ENCODE measurements at regions not wholly inside any gene's neighbourhood (a gene's known extent, or its start where the extent isn't known, plus 50 kb on each side); places are given as distances from the start of the nearest gene placed in this dataset.

- DNase-seq (ENCODE audit: low spot score in 2 of 2) = no peak
- no peak overlapping the region for H3K4me3 ChIP-seq (ENCODE audit: low read depth, poor library complexity, severe bottlenecking)
- TF ChIP-seq POLR2A (IDR thresholded peaks at IDR 0.05) (no peak), CTCF (IDR thresholded peaks at IDR 0.05) (no peak)
- intact Hi-C loops (cut with DNase I; ENCODE audit: low total_unique reads) = no loop called here
- WGBS, 2 donors = 97 to 100% methylated on average over 3 of the region's 3 CpGs
Observed at GRCh38 chr17:63306855-63307254, 139.3 kb downstream of the CYB561 start.

- no peak for DNase-seq (ENCODE audit: low spot score in 2 of 2)
- H3K4me3 ChIP-seq (ENCODE audit: low read depth, poor library complexity, severe bottlenecking) = no peak overlapping the region
- TF ChIP-seq POLR2A (IDR thresholded peaks at IDR 0.05) (no peak), CTCF (IDR thresholded peaks at IDR 0.05) (no peak)
- WGBS, 2 donors = 89 to 100% methylated on average over 1 of the region's 1 CpG
- intact Hi-C loops (cut with DNase I; ENCODE audit: low total_unique reads) = no loop called here
Observed at GRCh38 chr17:63308272-63308671, 137.8 kb downstream of the CYB561 start.

GRCh38 chr17:63309021-63309420, 137.1 kb downstream of the CYB561 start:
- no peak for DNase-seq (ENCODE audit: low spot score in 2 of 2)
- WGBS, 2 donors = 51 to 56% methylated on average over 2 of the region's 2 CpGs
- TF ChIP-seq POLR2A (IDR thresholded peaks at IDR 0.05) = no peak
- no peak for TF ChIP-seq CTCF (IDR thresholded peaks at IDR 0.05)
- intact Hi-C loops (cut with DNase I; ENCODE audit: low total_unique reads) = no loop called here
- H3K4me3 ChIP-seq (ENCODE audit: low read depth, poor library complexity, severe bottlenecking) = no peak overlapping the region

DNA sequence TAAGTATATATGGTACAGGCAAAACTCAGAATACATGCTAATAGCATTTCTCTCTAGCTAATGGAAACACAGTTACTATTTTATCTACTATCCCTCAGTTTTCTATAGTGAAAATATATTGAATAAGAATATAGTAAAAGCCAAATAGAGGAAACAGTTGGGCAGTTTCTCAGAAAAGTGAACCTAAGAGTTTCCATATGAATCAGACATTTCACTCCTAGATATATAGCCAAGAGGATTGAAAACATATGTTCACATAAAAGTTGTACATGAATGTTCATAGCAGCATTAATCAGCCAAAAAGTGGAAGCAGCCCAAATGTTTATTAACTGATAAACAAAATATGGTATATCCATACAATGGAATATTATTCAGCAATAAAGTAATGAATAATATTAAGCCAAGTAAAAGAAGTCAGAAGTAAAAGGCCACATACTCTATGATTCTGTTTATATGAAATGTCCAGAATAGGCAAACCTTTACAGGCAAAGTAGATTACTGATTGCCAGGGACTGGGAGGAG, 134.6 kb downstream of the CYB561 start:
- intact Hi-C loops (cut with DNase I; ENCODE audit: low total_unique reads) = no loop called here
- H3K4me3 ChIP-seq (ENCODE audit: low read depth, poor library complexity, severe bottlenecking) = no peak overlapping the region
- DNase-seq (ENCODE audit: low spot score in 2 of 2) = no peak
- TF ChIP-seq POLR2A (IDR thresholded peaks at IDR 0.05) (no peak), CTCF (IDR thresholded peaks at IDR 0.05) (no peak)

GRCh38 chr17:63314761-63315160, 131.3 kb downstream of the CYB561 start:
- intact Hi-C loops (cut with DNase I; ENCODE audit: low total_unique reads) = no loop called here
- DNase-seq (ENCODE audit: low spot score in 2 of 2) = no peak
- TF ChIP-seq POLR2A (IDR thresholded peaks at IDR 0.05) = no peak
- no peak for TF ChIP-seq CTCF (IDR thresholded peaks at IDR 0.05)
- no peak overlapping the region for H3K4me3 ChIP-seq (ENCODE audit: low read depth, poor library complexity, severe bottlenecking)
- WGBS, 2 donors = 94 to 96% methylated on average over 10 of the region's 10 CpGs

- 75 to 94% methylated on average over 1 of the region's 1 CpG for WGBS, 2 donors
- no peak overlapping the region for H3K4me3 ChIP-seq (ENCODE audit: low read depth, poor library complexity, severe bottlenecking)
- DNase-seq (ENCODE audit: low spot score in 2 of 2) = no peak
- TF ChIP-seq POLR2A (IDR thresholded peaks at IDR 0.05) = no peak
- TF ChIP-seq CTCF (IDR thresholded peaks at IDR 0.05) = no peak
- intact Hi-C loops (cut with DNase I; ENCODE audit: low total_unique reads) = no loop called here
Observed at GRCh38 chr17:63316100-63316499, 130.0 kb downstream of the CYB561 start.
